OCI-LY1 (cell line): ENCODE measurements at regions not wholly inside any gene's neighbourhood (a gene's known extent, or its start where the extent isn't known, plus 50 kb on each side); places are given as distances from the start of the nearest gene placed in this dataset.

Source experiments
- CTCF ChIP-seq: fragments of 200-600 bp; sonication (generic), shearing (Covaris generic); IDR thresholded peaks from 2 replicates; pipeline ENCODE4 v1.5.1; 2017; ENCODE audit warnings: mild to moderate bottlenecking, antibody characterized with exemption, low read length, moderate library complexity, mixed read lengths
- EZH2 ChIP-seq: fragments of 200-600 bp; sonication (generic), shearing (Covaris generic); IDR thresholded peaks from 2 replicates; pipeline ENCODE4 v1.8.0; 2017; ENCODE audit warnings: borderline replicate concordance, mixed run types, mild to moderate bottlenecking, antibody characterized with exemption, low read length, moderate library complexity, mixed read lengths

- TF ChIP-seq CTCF (no peak), EZH2 (no peak)
Observed at GRCh38 chr7:153021542-153021941, 262.0 kb downstream of the ACTR3B start.
